IMR-90 (cell line): ENCODE measurements at regions not wholly inside any gene's neighbourhood (a gene's known extent, or its start where the extent isn't known, plus 50 kb on each side); places are given as distances from the start of the nearest gene placed in this dataset.

ENCODE experiments used
- ATAC-seq: fragments of 200-7000 bp; cut with Tn5 transposase; 2 replicates; pipeline ENCODE4 v1.9.1; 2020; ENCODE audit warnings: low read depth, mild to moderate bottlenecking, moderate library complexity
- BruUV-seq: library from RNA; stranded (reverse); fragments of 400-500 nt; replicated peaks from 2 replicates; lab custom pipeline; 2021; lab: Mats Ljungman, UMichigan
- CTCF ChIA-PET: fragments of 300-600 bp; formaldehyde crosslinking; extraction: SDS; loops from one replicate; lab custom pipeline; 2021; ENCODE audit warnings: antibody characterized with exemption; lab: Yijun Ruan, JAX
- POLR2A ChIA-PET: fragments of 300-600 bp; sonication (Branson Sonifier 250); formaldehyde crosslinking; loops from one replicate; lab custom pipeline; 2022; ENCODE audit warnings: antibody characterized with exemption; ENCODE audit not compliant: unreplicated experiment; lab: Charles Lee
- DNase-seq: peaks from one replicate; pipeline ENCODE4 v3.0.0; 2013
- H2AFZ ChIP-seq: replicated peaks from 2 replicates; pipeline ENCODE3; 2013; ENCODE audit warnings: low read length, mild to moderate bottlenecking; ENCODE audit not compliant: poor library complexity
- H2AK5ac ChIP-seq: 2 replicates; pipeline ENCODE4 v1.6.1; 2013; ENCODE audit warnings: low read depth, low read length, inconsistent platforms
- H2AK9ac ChIP-seq: replicated peaks from 2 replicates; pipeline ENCODE3; 2013; ENCODE audit warnings: mild to moderate bottlenecking, low read depth, low read length, moderate library complexity; ENCODE audit not compliant: poor library complexity
- H2BK120ac ChIP-seq: 2 replicates; pipeline ENCODE4 v1.6.1; 2013; ENCODE audit warnings: low read depth, low read length, inconsistent platforms
- H2BK15ac ChIP-seq: 3 replicates; pipeline ENCODE4 v1.6.1; 2013; ENCODE audit warnings: low read depth, low read length, inconsistent platforms
- H2BK20ac ChIP-seq: 2 replicates; pipeline ENCODE4 v1.6.1; 2013; ENCODE audit warnings: low read depth, mild to moderate bottlenecking, inconsistent platforms, low read length, moderate library complexity
- H2BK5ac ChIP-seq: 2 replicates; pipeline ENCODE4 v1.6.1; 2013; ENCODE audit warnings: mild to moderate bottlenecking, low read depth, low read length, inconsistent platforms; ENCODE audit not compliant: poor library complexity, severe bottlenecking
- H3K14ac ChIP-seq: replicated peaks from 2 replicates; pipeline ENCODE4 v1.6.1; 2013; ENCODE audit warnings: low read depth, low read length, inconsistent platforms
- H3K18ac ChIP-seq: 2 replicates; pipeline ENCODE4 v1.6.1; 2013; ENCODE audit warnings: low read depth, low read length, control low read depth
- H3K23ac ChIP-seq: 2 replicates; pipeline ENCODE4 v1.6.1; 2013; ENCODE audit warnings: low read depth, low read length, inconsistent platforms
- H3K27ac ChIP-seq: 2 replicates; pipeline ENCODE4 v1.5.1; 2013; ENCODE audit warnings: mild to moderate bottlenecking, control low read depth, low read length; ENCODE audit not compliant: insufficient read depth
- H3K27me3 ChIP-seq: 2 replicates; pipeline ENCODE4 v1.6.1; 2013; ENCODE audit warnings: low read length; ENCODE audit not compliant: control insufficient read depth, insufficient read depth
- H3K36me3 ChIP-seq: 2 replicates; pipeline ENCODE4 v1.6.1; 2013; ENCODE audit warnings: low read length, mixed read lengths; ENCODE audit not compliant: control insufficient read depth, insufficient read depth
- H3K4ac ChIP-seq: 2 replicates; pipeline ENCODE4 v1.6.1; 2013; ENCODE audit warnings: low read depth, low read length, inconsistent platforms
- H3K4me1 ChIP-seq: 2 replicates; pipeline ENCODE4 v1.6.1; 2013; ENCODE audit warnings: low read length, mixed read lengths; ENCODE audit not compliant: control insufficient read depth, insufficient read depth
- H3K4me2 ChIP-seq: 2 replicates; pipeline ENCODE4 v1.6.1; 2013; ENCODE audit warnings: low read depth, mild to moderate bottlenecking, control low read depth, low read length, moderate library complexity
- H3K4me3 ChIP-seq: 2 replicates; pipeline ENCODE4 v1.5.1; 2013; ENCODE audit warnings: low read depth, mild to moderate bottlenecking, control low read depth, low read length, moderate library complexity; ENCODE audit not compliant: insufficient read depth
- H3K56ac ChIP-seq: 2 replicates; pipeline ENCODE4 v1.6.1; 2013; ENCODE audit warnings: low read length, inconsistent platforms; ENCODE audit not compliant: insufficient read depth; ENCODE audit errors: extremely low read depth
- H3K79me1 ChIP-seq, 2 experiments: 2 replicates each; pipeline ENCODE4 v1.6.1; 2013; ENCODE audit warnings: low read length in 2 of 2, inconsistent platforms in 1 of 2, low read depth in 1 of 2
- H3K9ac ChIP-seq: 2 replicates; pipeline ENCODE4 v1.6.1; 2013; ENCODE audit warnings: low read depth, low read length, control low read depth
- H3K9me1 ChIP-seq: 2 replicates; pipeline ENCODE4 v1.6.1; 2013; ENCODE audit warnings: low read length, inconsistent platforms; ENCODE audit not compliant: insufficient read depth
- H3K9me3 ChIP-seq: 2 replicates; pipeline ENCODE4 v1.6.1; 2013; ENCODE audit warnings: low read length; ENCODE audit not compliant: control insufficient read depth, insufficient read depth
- H4K20me1 ChIP-seq: 2 replicates; pipeline ENCODE4 v1.6.1; 2013; ENCODE audit warnings: low read length, inconsistent platforms; ENCODE audit not compliant: insufficient read depth
- H4K5ac ChIP-seq: 2 replicates; pipeline ENCODE4 v1.6.1; 2013; ENCODE audit warnings: mild to moderate bottlenecking, low read depth, low read length, control low read depth
- H4K8ac ChIP-seq, 2 experiments: 2 replicates each; pipeline ENCODE4 v1.6.1; 2013; ENCODE audit warnings: low read depth in 2 of 2, low read length in 2 of 2, control low read depth in 1 of 2, inconsistent platforms in 1 of 2
- H4K91ac ChIP-seq: 2 replicates; pipeline ENCODE4 v1.6.1; 2013; ENCODE audit warnings: low read depth, low read length, inconsistent platforms; ENCODE audit not compliant: insufficient read depth
- CEBPB ChIP-seq: IDR thresholded peaks from 2 replicates; pipeline ENCODE4 v1.6.1; 2012; ENCODE audit warnings: low read depth, low read length, improper control_type of control experiment
- CTCF ChIP-seq: conservative IDR thresholded peaks from 2 replicates; pipeline ENCODE4 v1.5.1; 2012; ENCODE audit warnings: mild to moderate bottlenecking, low read depth, low read length, improper control_type of control experiment
- FOS ChIP-seq: fragments of 150-350 bp; IDR thresholded peaks from 2 replicates; pipeline ENCODE4 v1.6.1; 2016; ENCODE audit warnings: low read depth, low read length
- MAFK ChIP-seq: IDR thresholded peaks from 2 replicates; pipeline ENCODE4 v1.6.1; 2012; ENCODE audit warnings: low read depth, low read length, improper control_type of control experiment
- MAZ ChIP-seq: IDR thresholded peaks from 2 replicates; pipeline ENCODE4 v1.6.1; 2012; ENCODE audit warnings: low read depth, mild to moderate bottlenecking, low read length, improper control_type of control experiment, moderate library complexity, borderline replicate concordance
- NFE2L2 ChIP-seq: fragments of 150-350 bp; IDR thresholded peaks from 2 replicates; pipeline ENCODE4 v1.6.1; 2016; ENCODE audit warnings: low read depth, mild to moderate bottlenecking, low read length
- RFX5 ChIP-seq: IDR thresholded peaks from 2 replicates; pipeline ENCODE4 v1.8.0; 2012; ENCODE audit warnings: low read depth, mild to moderate bottlenecking, low read length, moderate library complexity
- WGBS, 2 experiments: methylation state at CpG; one replicate each; pipeline versions ENCODE4 v1.1.5 to v1.1.7; 2013; ENCODE audit warnings: missing lambda C conversion rate in 2 of 2; ENCODE audit not compliant: insufficient read length in 1 of 2; ENCODE audit errors: extremely low coverage in 2 of 2; 5-methylcytosine and 5-hydroxymethylcytosine counted together
- dilution Hi-C: fragments of 300-500 bp; cut with HindIII; formaldehyde crosslinking; loops from one replicate; pipeline ENCODE4 v1.14.3; 2018; ENCODE audit warnings: low sequenced_read_pairs; ENCODE audit not compliant: unreplicated experiment
- in situ Hi-C: fragments of 300-500 bp; cut with MboI; formaldehyde crosslinking; loops from 3 replicates; pipeline ENCODE4 v1.14.3; 2019; ENCODE audit warnings: low sequenced_read_pairs, inconsistent platforms, mixed read lengths
- intact Hi-C: fragments of 100-400 bp; cut with micrococcal nuclease; formaldehyde crosslinking; loops from 2 replicates; pipeline ENCODE4 v1.10.0; 2022

- Histone ChIP-seq H2AK5ac (no peak overlapping the region), H3K9me1 (no peaks in the 10 kb centered on the region), H3K79me1 (no peaks in the 10 kb centered on the region), H2BK15ac (no peak overlapping the region), H3K27me3 (peaks cover 2% of the 10 kb centered on the region; the same call in 1 of the 2 replicates), H2AK9ac (no peak overlapping the region), H4K5ac (no peak overlapping the region), H3K9me3 (no peaks in the 10 kb centered on the region), H3K4me2 (no peak overlapping the region), H4K20me1 (no peaks in the 10 kb centered on the region), H4K8ac (no peak overlapping the region), H2AFZ (no peak overlapping the region), H3K4me1 (no peaks in the 10 kb centered on the region), H2BK20ac (no peak overlapping the region), H3K4ac (no peak overlapping the region), H2BK120ac (no peak overlapping the region), H3K27ac (no peak overlapping the region), H4K91ac (no peak overlapping the region), H3K56ac (no peak overlapping the region), H3K23ac (no peak overlapping the region), H3K9ac (no peak overlapping the region), H3K36me3 (no peaks in the 10 kb centered on the region), H3K4me3 (no peak overlapping the region), H3K14ac (no peak overlapping the region), H3K18ac (no peak overlapping the region), H2BK5ac (no peak overlapping the region)
- DNase-seq (no peak), ATAC-seq (no peak)
- dilution Hi-C loops: no loop called here
- in situ Hi-C loops: no loop called here
- intact Hi-C loops: no loop called here
- no peak for TF ChIP-seq CTCF
- no peak for TF ChIP-seq RFX5
- no peak for TF ChIP-seq FOS
- no peak for TF ChIP-seq CEBPB
- TF ChIP-seq MAFK: no peak
- no peak for TF ChIP-seq MAZ
- TF ChIP-seq NFE2L2: no peak
- BruUV-seq: no TSS peak
- no CpG with 5 or more reads among the region's 3 CpGs for WGBS, 2 experiments
- CTCF ChIA-PET: no interaction called here
- POLR2A ChIA-PET: no interaction called here
Observed at GRCh38 chr13:78227709-78228108, 309.1 kb upstream of the EDNRB start.
